Skeletal muscle tissue (tissue), 3 donors: ENCODE measurements at regions not wholly inside any gene's neighbourhood (a gene's known extent, or its start where the extent isn't known, plus 50 kb on each side); places are given as distances from the start of the nearest gene placed in this dataset.
A peak's percentile ranks its signal among the peaks of the same experiment; 100 is the strongest.

Source experiments
- H3K27ac ChIP-seq: one replicate; pipeline ENCODE4 v1.7.0; 2013; ENCODE audit warnings: mild to moderate bottlenecking, low read depth, low read length, inconsistent platforms
- H3K27me3 ChIP-seq, 3 donors: one replicate each; pipeline ENCODE4 v1.7.0; 2013; ENCODE audit warnings: low read length in 3 of 3; ENCODE audit not compliant: control insufficient read depth in 3 of 3, insufficient read depth in 3 of 3
- H3K36me3 ChIP-seq, 3 donors: one replicate each; pipeline ENCODE4 v1.7.0; 2013; ENCODE audit warnings: low read length in 3 of 3; ENCODE audit not compliant: control insufficient read depth in 3 of 3, insufficient read depth in 3 of 3
- H3K4me1 ChIP-seq, 3 donors: one replicate each; pipeline ENCODE4 v1.7.0; 2013; ENCODE audit warnings: low read length in 3 of 3, mild to moderate bottlenecking in 3 of 3; ENCODE audit not compliant: control insufficient read depth in 3 of 3, insufficient read depth in 3 of 3
- H3K4me3 ChIP-seq, 3 donors: one replicate each; pipeline ENCODE4 v1.7.0; 2013; ENCODE audit warnings: low read length in 3 of 3
- H3K9ac ChIP-seq, 3 donors: one replicate each; pipeline ENCODE4 v1.7.0; 2013; ENCODE audit warnings: low read length in 3 of 3, mild to moderate bottlenecking in 3 of 3, moderate library complexity in 2 of 3, low read depth in 1 of 3
- H3K9me3 ChIP-seq, 3 donors: one replicate each; pipeline ENCODE4 v1.7.0; 2013; ENCODE audit warnings: low read length in 3 of 3; ENCODE audit not compliant: control insufficient read depth in 3 of 3
- donor health status: Osteomylitis.

GRCh38 chr5:134063188-134063820 lies 51.2 kb upstream of the TCF7 start:
- H3K27ac ChIP-seq: no peak overlapping the region
- H3K36me3 ChIP-seq: no peaks in the 10 kb centered on the region
- no peaks in the 10 kb centered on the region for H3K9me3 ChIP-seq
- H3K9ac ChIP-seq: peak overlapping the region in 1 of 3 donors; percentile 27
- no peak overlapping the region for H3K4me3 ChIP-seq
- H3K4me1 ChIP-seq: peaks cover 10 to 24% (median 20%) of the 10 kb centered on the region in 3 donors
- no peaks in the 10 kb centered on the region for H3K27me3 ChIP-seq

GRCh38 chr5:134059758-134060495 lies 54.6 kb upstream of the TCF7 start:
- H3K36me3 ChIP-seq: no peaks in the 10 kb centered on the region
- H3K27ac ChIP-seq: peak overlapping the region; percentile 70
- peaks cover 10 to 24% (median 20%) of the 10 kb centered on the region in 3 donors for H3K4me1 ChIP-seq
- H3K4me3 ChIP-seq: no peak overlapping the region
- H3K9me3 ChIP-seq: no peaks in the 10 kb centered on the region
- H3K9ac ChIP-seq: peak overlapping the region in 1 of 3 donors; percentile 75
- no peaks in the 10 kb centered on the region for H3K27me3 ChIP-seq

DNA sequence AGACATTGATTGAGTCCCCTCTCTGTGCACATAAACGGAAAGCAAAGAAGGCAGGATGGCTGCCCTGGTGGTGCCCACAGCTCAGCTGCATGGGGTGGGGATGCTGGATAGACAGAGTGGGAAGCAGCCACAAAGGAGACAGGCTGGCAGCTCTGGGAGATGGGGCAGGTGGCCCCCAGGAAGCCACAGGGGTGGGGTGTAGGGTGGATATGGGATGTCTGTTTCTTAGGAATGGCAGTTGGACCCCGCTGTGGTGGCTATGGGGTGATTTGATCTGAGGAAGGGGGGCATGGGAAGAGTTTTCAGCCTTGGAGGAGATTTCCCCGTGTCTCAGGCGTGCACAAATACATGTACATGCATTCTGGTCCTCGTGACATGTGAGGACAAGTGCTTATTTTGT lies 50.2 kb upstream of the VDAC1 start:
- Histone ChIP-seq H3K4me1 (peaks cover 10 to 17% (median 16%) of the 10 kb centered on the region in 3 donors), H3K27me3 (no peaks in the 10 kb centered on the region), H3K27ac (no peak overlapping the region), H3K9ac (no peak overlapping the region), H3K9me3 (no peaks in the 10 kb centered on the region), H3K36me3 (no peaks in the 10 kb centered on the region), H3K4me3 (no peak overlapping the region)
